HepG2 (cell line): ENCODE measurements at regions not wholly inside any gene's neighbourhood (a gene's known extent, or its start where the extent isn't known, plus 50 kb on each side); places are given as distances from the start of the nearest gene placed in this dataset.

ENCODE experiments used
- ELF4 ChIP-seq: sonication (generic); formaldehyde crosslinking; IDR thresholded peaks from 2 replicates; pipeline ENCODE4 v1.5.0; 2020; ENCODE audit warnings: missing genetic modification reagents, mild to moderate bottlenecking, moderate library complexity, borderline replicate concordance
- RARG ChIP-seq: sonication (generic); formaldehyde crosslinking; IDR thresholded peaks from 2 replicates; pipeline ENCODE4 v1.4.0; 2020; ENCODE audit warnings: low read depth, mild to moderate bottlenecking, missing genetic modification reagents

GRCh38 chrX:122133478-122133877 lies 1050.6 kb upstream of the GRIA3 start:
- TF ChIP-seq RARG (CRISPR knock-in tag), result no peak
- no peak for TF ChIP-seq ELF4 (CRISPR knock-in tag)
